ENCODE measurements at regions not wholly inside any gene's neighbourhood (a gene's known extent, or its start where the extent isn't known, plus 50 kb on each side); places are given as distances from the start of the nearest gene placed in this dataset.

DNA sequence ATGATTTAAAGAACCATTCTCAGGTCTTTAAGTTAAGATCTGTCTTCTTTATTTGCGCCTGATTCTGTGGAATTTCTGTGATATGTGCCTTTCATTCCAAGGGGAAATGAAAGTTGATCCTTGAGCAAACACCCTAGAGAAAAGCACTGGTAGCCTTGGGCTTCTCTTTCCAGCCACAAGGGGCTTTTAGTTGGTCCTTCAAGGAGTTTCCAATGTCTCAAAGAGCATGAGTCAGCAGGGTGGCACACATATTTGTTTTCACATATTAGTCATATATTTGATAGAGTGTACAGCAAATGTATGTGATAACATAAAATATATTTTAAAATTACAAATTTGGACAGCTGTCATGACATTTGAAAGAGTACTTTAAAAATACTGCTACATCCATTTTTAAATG is 339.5 kb downstream of the TXNL1 start:
- TF ChIP-seq, protein P1, sequence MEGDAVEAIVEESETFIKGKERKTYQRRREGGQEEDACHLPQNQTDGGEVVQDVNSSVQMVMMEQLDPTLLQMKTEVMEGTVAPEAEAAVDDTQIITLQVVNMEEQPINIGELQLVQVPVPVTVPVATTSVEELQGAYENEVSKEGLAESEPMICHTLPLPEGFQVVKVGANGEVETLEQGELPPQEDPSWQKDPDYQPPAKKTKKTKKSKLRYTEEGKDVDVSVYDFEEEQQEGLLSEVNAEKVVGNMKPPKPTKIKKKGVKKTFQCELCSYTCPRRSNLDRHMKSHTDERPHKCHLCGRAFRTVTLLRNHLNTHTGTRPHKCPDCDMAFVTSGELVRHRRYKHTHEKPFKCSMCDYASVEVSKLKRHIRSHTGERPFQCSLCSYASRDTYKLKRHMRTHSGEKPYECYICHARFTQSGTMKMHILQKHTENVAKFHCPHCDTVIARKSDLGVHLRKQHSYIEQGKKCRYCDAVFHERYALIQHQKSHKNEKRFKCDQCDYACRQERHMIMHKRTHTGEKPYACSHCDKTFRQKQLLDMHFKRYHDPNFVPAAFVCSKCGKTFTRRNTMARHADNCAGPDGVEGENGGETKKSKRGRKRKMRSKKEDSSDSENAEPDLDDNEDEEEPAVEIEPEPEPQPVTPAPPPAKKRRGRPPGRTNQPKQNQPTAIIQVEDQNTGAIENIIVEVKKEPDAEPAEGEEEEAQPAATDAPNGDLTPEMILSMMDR (IDR thresholded peaks at IDR 0.05) = no peak
- no peak for TF ChIP-seq EZH2 (IDR thresholded peaks at IDR 0.05)
